ENCODE measurements at regions not wholly inside any gene's neighbourhood (a gene's known extent, or its start where the extent isn't known, plus 50 kb on each side); places are given as distances from the start of the nearest gene placed in this dataset.

DNA sequence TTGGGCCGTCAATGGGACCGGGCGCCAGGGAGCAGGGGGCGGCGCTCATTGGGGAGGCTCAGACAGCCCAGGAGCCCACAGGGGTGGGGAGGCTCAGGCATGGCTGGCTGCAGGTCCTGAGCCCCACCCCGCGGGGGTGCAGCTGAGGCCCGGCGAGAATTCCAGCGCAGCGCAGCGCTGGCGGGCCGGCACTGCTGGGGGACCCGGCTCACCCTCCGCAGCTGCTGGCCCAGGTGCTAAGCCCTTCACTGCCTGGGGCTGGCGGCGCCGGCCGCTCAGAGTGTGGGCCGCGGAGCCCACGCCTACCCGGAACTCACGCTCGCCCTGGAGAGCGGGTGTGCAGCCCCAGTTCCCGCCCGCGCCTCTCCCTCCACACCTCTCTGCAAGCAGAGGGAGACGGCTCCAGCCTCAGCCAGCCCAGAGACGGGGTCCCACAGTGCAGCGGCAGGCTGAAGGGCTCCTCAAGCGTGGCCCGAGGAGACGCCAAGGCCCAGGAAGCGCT, 1227.4 kb downstream of the PCDH17 start:
- Mint-ChIP-seq H3K4me1 (no peaks in the 10 kb centered on the region), H3K36me3 (ENCODE audit: insufficient read depth in 1 of 3, low read depth in 3 of 3) (peaks cover 0 to 4% (median 0%) of the 10 kb centered on the region in 3 experiments; a peak in 4 of 7 replicates), H3K4me3 (no peak overlapping the region), H3K27me3 (ENCODE audit: low read depth) (no peaks in the 10 kb centered on the region), H3K27ac (no peak overlapping the region), H3K9me3 (peaks cover 0 to 7% of the 10 kb centered on the region in 2 experiments; a peak in 4 of 5 replicates)
- no peak overlapping the region for H2BK12ac ChIP-seq (ENCODE audit: insufficient read length, low read depth, low read length)
- H2BK5ac ChIP-seq (ENCODE audit: insufficient read length, low read length): no peak overlapping the region
- no peak overlapping the region for H3K4me2 ChIP-seq (ENCODE audit: insufficient read depth, insufficient read length, low read length)
- no peaks in the 10 kb centered on the region for H3K9me3 ChIP-seq (ENCODE audit: control insufficient read depth, low read depth, low read length)
- H4K20me1 ChIP-seq (ENCODE audit: control insufficient read depth, insufficient read depth, insufficient read length): no peaks in the 10 kb centered on the region
- H3K27me3 ChIP-seq (ENCODE audit: insufficient read depth, low read length): no peaks in the 10 kb centered on the region
- no peaks in the 10 kb centered on the region for H3K4me1 ChIP-seq (ENCODE audit: insufficient read depth, low read length)
- no peak overlapping the region for H2AFZ ChIP-seq (ENCODE audit: low read length)
- H3K27ac ChIP-seq (ENCODE audit: insufficient read length, low read depth, low read length): no peak overlapping the region
- no peak overlapping the region for H4K5ac ChIP-seq (ENCODE audit: insufficient read length, low read depth, low read length)
- H4K91ac ChIP-seq (ENCODE audit: insufficient read length, low read depth, low read length): no peak overlapping the region
- no peak overlapping the region for H2BK120ac ChIP-seq (ENCODE audit: low read depth, low read length, poor library complexity, severe bottlenecking)
- H3K79me1 ChIP-seq (ENCODE audit: insufficient read depth, low read depth, low read length, poor library complexity, severe bottlenecking): no peaks in the 10 kb centered on the region
- H3K4ac ChIP-seq (ENCODE audit: low read depth, low read length): no peak overlapping the region
- no peak overlapping the region for H3T11ph ChIP-seq (ENCODE audit: low read length)
- no peak overlapping the region for H3K56ac ChIP-seq (ENCODE audit: insufficient read length, low read depth, low read length)
- no peak overlapping the region for H2AK5ac ChIP-seq (ENCODE audit: insufficient read length, low read length)
- no peak overlapping the region for H3K23ac ChIP-seq (ENCODE audit: insufficient read length, low read depth, low read length)
- no CpG with 5 or more reads among the region's 37 CpGs for WGBS (ENCODE audit: extremely low coverage, insufficient read length, low lambda C conversion rate)
- TF ChIP-seq, protein P1, sequence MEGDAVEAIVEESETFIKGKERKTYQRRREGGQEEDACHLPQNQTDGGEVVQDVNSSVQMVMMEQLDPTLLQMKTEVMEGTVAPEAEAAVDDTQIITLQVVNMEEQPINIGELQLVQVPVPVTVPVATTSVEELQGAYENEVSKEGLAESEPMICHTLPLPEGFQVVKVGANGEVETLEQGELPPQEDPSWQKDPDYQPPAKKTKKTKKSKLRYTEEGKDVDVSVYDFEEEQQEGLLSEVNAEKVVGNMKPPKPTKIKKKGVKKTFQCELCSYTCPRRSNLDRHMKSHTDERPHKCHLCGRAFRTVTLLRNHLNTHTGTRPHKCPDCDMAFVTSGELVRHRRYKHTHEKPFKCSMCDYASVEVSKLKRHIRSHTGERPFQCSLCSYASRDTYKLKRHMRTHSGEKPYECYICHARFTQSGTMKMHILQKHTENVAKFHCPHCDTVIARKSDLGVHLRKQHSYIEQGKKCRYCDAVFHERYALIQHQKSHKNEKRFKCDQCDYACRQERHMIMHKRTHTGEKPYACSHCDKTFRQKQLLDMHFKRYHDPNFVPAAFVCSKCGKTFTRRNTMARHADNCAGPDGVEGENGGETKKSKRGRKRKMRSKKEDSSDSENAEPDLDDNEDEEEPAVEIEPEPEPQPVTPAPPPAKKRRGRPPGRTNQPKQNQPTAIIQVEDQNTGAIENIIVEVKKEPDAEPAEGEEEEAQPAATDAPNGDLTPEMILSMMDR (conservative IDR thresholded peaks at IDR 0.05): no peak
- no peak overlapping the region for H3K9ac ChIP-seq (ENCODE audit: extremely low read depth, insufficient read length, low read length)
- H2BK15ac ChIP-seq (ENCODE audit: low read depth, low read length): no peak overlapping the region
- H2BK20ac ChIP-seq (ENCODE audit: low read depth, low read length, poor library complexity, severe bottlenecking): no peak overlapping the region
- H4K8ac ChIP-seq (replicated peaks; ENCODE audit: insufficient read length, low read depth, low read length): no peak overlapping the region
- no peaks in the 10 kb centered on the region for H3K79me2 ChIP-seq (ENCODE audit: insufficient read depth, low read length)
- no peak for DNase-seq
- no peaks in the 10 kb centered on the region for H3K23me2 ChIP-seq (ENCODE audit: insufficient read length, low read depth, low read length, poor library complexity, severe bottlenecking)
- no peak overlapping the region for H3K14ac ChIP-seq (ENCODE audit: insufficient read depth, low read length)
- no peak overlapping the region for H3K18ac ChIP-seq (ENCODE audit: insufficient read length, low read depth, low read length)
